ENCODE measurements at regions not wholly inside any gene's neighbourhood (a gene's known extent, or its start where the extent isn't known, plus 50 kb on each side); places are given as distances from the start of the nearest gene placed in this dataset.

- DNase-seq (ENCODE audit: low read depth), result no peak
These were observed 615.6 kb upstream of the CDH4 start for GRCh38 chr20:60636417-60636816.

DNA sequence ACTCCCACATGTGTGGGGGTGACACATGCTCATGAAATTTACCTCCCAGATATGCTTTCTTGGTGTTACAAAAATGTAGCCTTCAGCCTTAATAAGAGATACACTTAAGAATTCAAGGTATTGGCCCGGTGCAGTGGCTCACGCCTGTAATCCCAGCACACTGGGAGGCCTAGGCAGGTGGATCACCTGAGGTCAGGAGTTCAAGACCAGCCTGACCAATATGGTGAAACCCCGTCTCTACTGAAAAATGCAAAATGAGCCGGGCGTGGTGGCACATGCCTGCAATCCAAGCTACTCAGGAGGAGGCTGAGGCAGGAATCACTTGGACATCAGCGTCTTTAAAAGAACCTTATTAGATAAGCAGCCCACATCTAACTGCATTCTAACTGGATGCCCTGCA lies 614.3 kb upstream of the CDH4 start:
- no peak for DNase-seq (ENCODE audit: low read depth)

DNA sequence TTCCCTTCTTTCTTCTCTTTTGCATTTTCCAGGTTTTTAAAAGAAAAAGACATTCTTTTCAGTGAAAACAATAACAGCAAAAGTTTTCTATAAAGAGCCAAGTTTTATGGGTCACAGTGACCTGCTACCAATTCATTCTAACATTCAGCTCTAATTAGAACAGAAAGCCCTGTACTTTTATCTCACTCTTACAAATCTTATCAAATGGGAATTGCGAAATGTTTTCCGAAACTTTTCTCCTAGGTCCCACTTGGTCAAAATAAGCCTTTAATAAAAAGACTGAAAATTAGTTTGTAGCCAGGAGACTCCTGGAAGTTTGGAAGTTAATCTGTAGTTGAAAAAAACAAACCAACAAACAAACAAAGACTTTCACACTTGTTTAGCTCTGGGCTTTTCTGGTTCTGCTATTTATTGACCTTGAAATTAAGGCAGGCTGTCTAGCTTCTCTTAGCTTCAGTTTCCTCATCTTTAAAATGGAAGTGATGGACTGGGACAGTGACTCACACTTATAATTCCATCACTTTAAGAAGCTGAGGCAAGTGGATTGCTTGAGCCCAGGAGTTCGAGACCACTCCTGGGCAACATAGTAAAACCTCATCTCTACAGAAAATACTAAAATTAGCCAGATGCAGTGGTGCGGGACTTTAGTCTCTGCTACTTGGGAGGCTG lies 613.5 kb upstream of the CDH4 start:
- no peak for DNase-seq (ENCODE audit: low read depth)

DNA sequence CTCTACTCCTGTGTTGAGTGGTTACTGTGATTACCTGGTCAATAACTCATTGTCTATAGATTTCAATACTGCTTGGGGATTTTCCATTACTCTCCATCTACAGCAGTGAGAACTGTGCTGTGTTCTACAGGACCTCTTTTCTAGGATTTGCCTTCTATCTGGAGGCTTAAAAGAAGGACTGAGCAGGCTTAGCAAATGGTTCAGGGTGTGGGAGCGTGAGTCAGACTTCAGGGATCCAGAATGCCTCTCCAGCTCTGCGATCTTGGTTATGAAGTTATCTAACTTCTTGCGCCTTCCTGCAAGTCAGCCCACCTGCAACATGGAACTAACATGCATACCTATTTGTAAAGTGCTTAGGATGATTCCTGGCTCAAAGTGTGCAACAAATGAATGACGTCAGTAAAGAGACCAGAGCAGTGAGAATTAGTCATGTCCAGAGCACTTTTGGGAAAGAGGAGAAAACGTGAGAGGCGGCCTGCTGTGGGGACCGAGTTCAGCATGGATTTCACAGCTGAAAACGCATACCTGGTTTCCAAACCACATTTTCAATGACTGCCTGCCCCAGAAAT lies 610.1 kb upstream of the CDH4 start:
- no peak for DNase-seq (ENCODE audit: low read depth)

- no peak for DNase-seq (ENCODE audit: low read depth)
These were observed 609.5 kb upstream of the CDH4 start for GRCh38 chr20:60642541-60642940.

- no peak for DNase-seq (ENCODE audit: low read depth)
These were observed 603.5 kb upstream of the CDH4 start for GRCh38 chr20:60648556-60648955.

- DNase-seq (ENCODE audit: low read depth), result no peak
These were observed 602.5 kb upstream of the CDH4 start for GRCh38 chr20:60649541-60649940.

- no peak for DNase-seq (ENCODE audit: low read depth)
These were observed 602.0 kb upstream of the CDH4 start for GRCh38 chr20:60650087-60650486.

GRCh38 chr20:60652046-60652445 lies 600.0 kb upstream of the CDH4 start:
- no peak for DNase-seq (ENCODE audit: low read depth)

GRCh38 chr20:60652615-60653014 lies 599.4 kb upstream of the CDH4 start:
- DNase-seq (ENCODE audit: low read depth), result no peak

DNA sequence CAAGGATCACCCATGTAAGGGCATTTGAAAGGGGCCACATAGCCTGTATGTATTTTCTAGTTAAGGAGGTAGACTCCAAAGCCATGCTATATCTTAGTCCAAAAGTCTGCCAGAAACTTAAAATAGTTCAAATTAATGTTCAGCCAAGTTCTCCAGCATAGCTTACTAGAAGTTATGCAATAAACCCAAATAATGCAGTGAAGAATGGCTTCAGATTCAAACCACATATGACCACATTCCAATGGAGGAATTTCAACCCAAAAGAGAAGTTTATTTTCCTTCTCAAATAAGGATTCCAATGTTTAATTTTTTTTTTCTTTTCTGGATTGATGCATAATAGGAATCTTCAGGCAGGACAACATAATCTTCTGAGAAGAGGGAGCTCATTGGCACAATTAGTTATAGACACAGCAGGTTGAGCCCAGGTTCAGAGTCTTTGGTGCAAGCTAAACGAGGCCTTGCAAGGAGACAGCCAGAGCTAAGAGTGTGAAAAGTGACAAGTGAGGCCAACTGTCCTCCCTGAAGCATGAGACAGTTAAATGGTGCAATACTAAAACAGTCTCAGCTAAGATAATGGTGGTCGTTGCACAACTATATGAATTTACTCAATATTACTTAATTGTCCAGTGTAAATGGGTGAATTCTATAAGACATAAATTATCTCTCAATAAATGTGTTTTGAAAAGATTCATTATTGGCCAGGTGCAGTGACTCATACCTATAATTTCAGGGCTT lies 598.8 kb upstream of the CDH4 start:
- DNase-seq (ENCODE audit: low read depth), result no peak

DNA sequence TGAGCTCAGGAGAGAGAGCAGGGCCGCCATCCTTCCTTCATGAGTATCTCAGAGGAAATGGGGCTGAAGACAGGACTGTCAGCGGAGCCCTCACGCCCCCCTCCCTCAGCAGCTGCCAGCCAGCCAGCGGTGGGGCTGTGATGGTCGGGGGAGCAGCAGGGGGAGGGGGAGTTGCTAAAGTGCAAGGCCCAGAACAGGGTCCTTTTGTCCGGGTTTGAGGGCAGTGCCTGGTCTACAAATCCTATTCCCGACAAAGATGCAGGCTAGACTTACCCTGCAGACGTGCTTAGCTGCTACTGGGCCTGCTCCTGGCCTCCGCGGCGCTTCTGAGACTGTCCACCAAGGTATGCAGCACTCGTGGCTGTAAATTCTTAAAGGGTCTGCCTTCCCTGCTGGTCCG lies 593.4 kb upstream of the CDH4 start:
- no peak for DNase-seq (ENCODE audit: low read depth)

DNA sequence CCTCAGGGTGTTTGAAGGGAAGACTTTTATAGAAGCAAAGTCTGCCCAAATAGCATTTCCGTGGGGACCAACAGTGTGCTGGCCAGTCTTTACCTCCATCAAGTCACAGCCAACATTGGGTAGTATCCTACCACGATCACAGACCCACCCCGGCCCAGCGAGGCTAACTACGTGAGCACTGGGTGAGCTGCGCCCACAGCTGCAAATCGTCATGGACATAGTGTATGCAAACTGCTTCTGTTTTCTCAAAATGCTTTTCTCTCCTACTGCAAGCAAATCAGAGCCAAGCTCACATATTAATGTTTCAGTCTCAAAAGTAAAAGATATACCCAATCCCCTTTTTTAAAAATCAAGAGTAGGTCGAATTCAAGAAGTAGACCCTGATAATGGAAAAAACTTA lies 592.8 kb upstream of the CDH4 start:
- DNase-seq (ENCODE audit: low read depth), result no peak

GRCh38 chr20:60662307-60662706 lies 589.8 kb upstream of the CDH4 start:
- DNase-seq (ENCODE audit: low read depth), result no peak

- no peak for DNase-seq (ENCODE audit: low read depth)
These were observed 588.0 kb upstream of the CDH4 start for GRCh38 chr20:60664106-60664505.

DNA sequence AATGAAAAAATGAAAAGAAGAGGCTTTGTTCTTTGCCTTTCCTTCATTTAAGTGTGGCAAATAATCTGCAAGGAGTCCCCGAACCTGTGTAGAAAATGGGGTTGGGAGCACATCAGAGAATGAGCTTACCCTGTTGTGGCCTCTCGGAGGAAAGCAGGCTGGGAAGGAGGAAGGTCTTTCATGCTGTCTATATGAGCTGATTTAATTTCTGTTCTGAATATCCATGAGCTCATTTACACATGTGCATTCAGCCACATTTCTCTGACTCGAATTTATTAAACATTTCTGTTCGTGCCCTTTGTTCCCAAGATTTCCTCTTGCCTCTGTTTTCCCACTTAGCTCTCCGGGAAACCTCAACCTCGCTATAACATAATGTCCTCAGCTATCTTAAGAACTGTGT lies 584.4 kb upstream of the CDH4 start:
- no peak for DNase-seq (ENCODE audit: low read depth)

- no peak for DNase-seq (ENCODE audit: low read depth)
These were observed 582.9 kb upstream of the CDH4 start for GRCh38 chr20:60669211-60669610.

DNA sequence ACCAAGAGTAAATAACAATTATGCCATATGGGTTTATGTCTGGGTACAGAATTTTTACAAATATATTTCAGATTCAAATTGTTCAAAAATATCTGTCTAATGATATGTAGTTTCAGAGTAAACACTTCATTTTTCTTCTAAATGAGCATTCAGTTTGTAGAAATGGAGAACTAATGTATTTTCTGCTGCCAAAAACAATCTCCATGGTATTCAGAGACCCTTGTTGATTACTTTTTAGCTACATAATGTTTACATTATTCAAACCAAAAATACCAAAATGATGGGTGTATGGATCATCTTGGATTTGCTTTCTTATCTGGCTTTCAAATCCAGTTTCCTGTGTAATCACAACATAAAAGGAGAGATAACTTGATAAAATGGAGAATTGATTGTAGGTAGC lies 576.0 kb upstream of the CDH4 start:
- no peak for DNase-seq (ENCODE audit: low read depth)

DNA sequence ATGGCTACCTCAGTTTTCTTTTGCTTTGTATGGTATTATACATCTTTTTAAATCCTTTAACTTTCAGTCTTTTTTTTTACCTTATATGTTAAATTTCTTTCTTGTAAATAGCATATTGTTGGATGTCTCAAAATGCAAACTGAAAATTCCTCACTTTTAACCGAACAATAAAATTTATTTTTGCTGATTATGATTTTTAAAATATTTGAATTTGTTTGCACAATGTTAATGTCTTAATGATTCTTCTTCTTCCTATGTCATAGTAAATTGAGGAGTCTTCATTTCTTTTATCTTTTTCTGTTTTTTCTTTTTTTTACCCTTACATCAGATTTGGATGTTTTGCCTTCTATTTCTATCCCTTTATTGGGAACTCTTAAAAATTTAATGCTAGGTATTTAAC lies 574.2 kb upstream of the CDH4 start:
- DNase-seq (ENCODE audit: low read depth), result no peak

- DNase-seq (ENCODE audit: low read depth), result no peak
These were observed 571.5 kb upstream of the CDH4 start for GRCh38 chr20:60680554-60680953.

DNA sequence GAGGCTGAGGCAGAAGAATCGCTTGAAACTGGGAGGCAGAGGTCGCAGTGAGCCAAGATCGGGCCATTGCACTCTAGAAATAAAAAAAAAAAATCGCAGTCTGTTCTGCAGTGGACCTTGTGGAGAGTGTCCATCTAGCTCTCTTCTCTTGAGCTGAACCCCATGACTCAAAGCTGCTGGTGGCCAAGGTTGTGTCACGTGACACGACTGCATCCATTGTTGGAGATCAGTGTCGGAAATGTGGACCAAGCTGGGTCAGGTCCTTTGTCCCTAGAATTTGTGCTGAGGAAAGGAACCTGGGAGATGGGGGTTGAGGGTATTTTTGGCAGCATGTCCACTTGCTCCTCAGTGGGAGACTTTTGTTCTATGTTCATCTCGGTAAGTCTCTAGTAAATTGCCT lies 564.8 kb upstream of the CDH4 start:
- no peak for DNase-seq (ENCODE audit: low read depth)

DNA sequence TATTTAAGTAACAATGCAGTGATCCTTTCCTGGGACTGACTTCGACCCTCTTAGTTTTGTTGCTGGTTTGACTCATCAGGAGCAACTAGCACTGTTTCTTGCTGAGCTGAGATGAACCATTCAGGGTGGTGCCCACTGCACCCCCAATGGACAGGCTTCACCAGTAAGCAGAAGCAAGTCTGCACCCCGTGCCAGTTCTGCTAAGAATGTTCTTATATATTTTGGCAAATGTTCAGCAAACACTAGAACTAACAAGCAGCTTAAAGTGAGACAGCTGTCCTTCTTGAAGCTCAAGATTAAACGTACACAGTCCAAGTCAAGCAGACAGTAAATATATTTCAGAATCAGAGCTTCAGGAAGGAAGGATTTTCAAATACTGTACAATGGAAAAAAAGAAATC lies 561.3 kb upstream of the CDH4 start:
- no peak for DNase-seq (ENCODE audit: low read depth)

GRCh38 chr20:60691966-60692615 lies 560.0 kb upstream of the CDH4 start:
- DNase-seq (ENCODE audit: low read depth), result no peak

All from HS-5 (cell line).